H9 (cell line): ENCODE measurements at regions not wholly inside any gene's neighbourhood (a gene's known extent, or its start where the extent isn't known, plus 50 kb on each side); places are given as distances from the start of the nearest gene placed in this dataset.

Experiments used
- DNase-seq: peaks from one replicate; pipeline ENCODE4 v3.0.0-alpha.2; 2017
- H2AFZ ChIP-seq: one replicate; pipeline ENCODE4 v1.6.1; 2013; ENCODE audit warnings: mild to moderate bottlenecking, low read length, control low read depth, moderate library complexity
- H2AK5ac ChIP-seq: 2 replicates; pipeline ENCODE4 v1.6.1; 2013; ENCODE audit warnings: low read length, control low read depth, mixed read lengths; ENCODE audit not compliant: insufficient read length
- H2BK120ac ChIP-seq: one replicate; pipeline ENCODE4 v1.6.1; 2013; ENCODE audit warnings: low read depth, mild to moderate bottlenecking, low read length, control low read depth, inconsistent platforms; ENCODE audit not compliant: poor library complexity, severe bottlenecking
- H2BK12ac ChIP-seq: 2 replicates; pipeline ENCODE4 v1.6.1; 2013; ENCODE audit warnings: low read length, control low read depth, mixed read lengths, low read depth; ENCODE audit not compliant: insufficient read length
- H2BK15ac ChIP-seq: 2 replicates; pipeline ENCODE4 v1.6.1; 2013; ENCODE audit warnings: low read depth, low read length, control low read depth
- H2BK20ac ChIP-seq: one replicate; pipeline ENCODE4 v1.6.1; 2013; ENCODE audit warnings: low read depth, mild to moderate bottlenecking, low read length, control low read depth, inconsistent platforms; ENCODE audit not compliant: poor library complexity, severe bottlenecking
- H2BK5ac ChIP-seq: 2 replicates; pipeline ENCODE4 v1.6.1; 2013; ENCODE audit warnings: low read length, control low read depth, mixed read lengths; ENCODE audit not compliant: insufficient read length
- H3K14ac ChIP-seq: 2 replicates; pipeline ENCODE4 v1.6.1; 2013; ENCODE audit warnings: low read length, control low read depth; ENCODE audit not compliant: insufficient read depth
- H3K18ac ChIP-seq: 2 replicates; pipeline ENCODE4 v1.6.1; 2013; ENCODE audit warnings: low read depth, mild to moderate bottlenecking, mixed read lengths, low read length, control low read depth; ENCODE audit not compliant: insufficient read length
- H3K23ac ChIP-seq: 2 replicates; pipeline ENCODE4 v1.6.1; 2013; ENCODE audit warnings: low read length, control low read depth, mixed read lengths, low read depth; ENCODE audit not compliant: insufficient read length
- H3K23me2 ChIP-seq: 2 replicates; pipeline ENCODE4 v1.6.1; 2013; ENCODE audit warnings: low read depth, mild to moderate bottlenecking, mixed read lengths, low read length, control low read depth; ENCODE audit not compliant: insufficient read length, poor library complexity, severe bottlenecking
- H3K27ac ChIP-seq: 2 replicates; pipeline ENCODE4 v1.5.1; 2013; ENCODE audit warnings: low read length, control low read depth, mixed read lengths, low read depth; ENCODE audit not compliant: insufficient read length
- H3K27me3 ChIP-seq: 2 replicates; pipeline ENCODE4 v1.6.1; 2013; ENCODE audit warnings: low read length, control low read depth, inconsistent platforms; ENCODE audit not compliant: insufficient read depth
- H3K4ac ChIP-seq: 2 replicates; pipeline ENCODE4 v1.6.1; 2013; ENCODE audit warnings: low read depth, mild to moderate bottlenecking, control low read depth, inconsistent platforms, low read length, moderate library complexity
- H3K4me1 ChIP-seq: 2 replicates; pipeline ENCODE4 v1.6.1; 2013; ENCODE audit warnings: low read length, control low read depth, inconsistent platforms; ENCODE audit not compliant: insufficient read depth
- H3K4me2 ChIP-seq: 2 replicates; pipeline ENCODE4 v1.6.1; 2013; ENCODE audit warnings: low read length, control low read depth, mixed read lengths; ENCODE audit not compliant: insufficient read length, insufficient read depth
- H3K56ac ChIP-seq: 2 replicates; pipeline ENCODE4 v1.6.1; 2013; ENCODE audit warnings: low read depth, mild to moderate bottlenecking, mixed read lengths, low read length, control low read depth; ENCODE audit not compliant: insufficient read length
- H3K79me1 ChIP-seq: 2 replicates; pipeline ENCODE4 v1.6.1; 2013; ENCODE audit warnings: low read depth, mild to moderate bottlenecking, moderate library complexity, low read length, control low read depth, inconsistent platforms; ENCODE audit not compliant: insufficient read depth, poor library complexity, severe bottlenecking
- H3K79me2 ChIP-seq: 2 replicates; pipeline ENCODE4 v1.6.1; 2013; ENCODE audit warnings: low read length, control low read depth, inconsistent platforms; ENCODE audit not compliant: insufficient read depth
- H3K9ac ChIP-seq: 2 replicates; pipeline ENCODE4 v1.6.1; 2013; ENCODE audit warnings: low read length, control low read depth, mixed read lengths; ENCODE audit not compliant: insufficient read length; ENCODE audit errors: extremely low read depth
- H3K9me3 ChIP-seq: one replicate; pipeline ENCODE4 v1.6.1; 2013; ENCODE audit warnings: low read depth, low read length, inconsistent platforms; ENCODE audit not compliant: control insufficient read depth
- H3T11ph ChIP-seq: one replicate; pipeline ENCODE4 v1.6.1; 2013; ENCODE audit warnings: mild to moderate bottlenecking, low read length, control low read depth, inconsistent platforms
- H4K20me1 ChIP-seq: one replicate; pipeline ENCODE4 v1.6.1; 2013; ENCODE audit not compliant: control insufficient read depth, insufficient read length, insufficient read depth
- H4K5ac ChIP-seq: 2 replicates; pipeline ENCODE4 v1.6.1; 2013; ENCODE audit warnings: low read depth, mild to moderate bottlenecking, mixed read lengths, low read length, control low read depth; ENCODE audit not compliant: insufficient read length
- H4K8ac ChIP-seq: replicated peaks from 2 replicates; pipeline ENCODE4 v1.6.1; 2013; ENCODE audit warnings: low read length, control low read depth, mixed read lengths, low read depth; ENCODE audit not compliant: insufficient read length
- H4K91ac ChIP-seq: 2 replicates; pipeline ENCODE4 v1.6.1; 2013; ENCODE audit warnings: low read depth, mild to moderate bottlenecking, moderate library complexity, mixed read lengths, low read length, control low read depth; ENCODE audit not compliant: insufficient read length
- H3K27ac Mint-ChIP-seq, 3 experiments: 2 replicates in 2 of 3; 3 replicates in 1 of 3; pipeline ENCODE4 v1.8.0; 2020 to 2021; ENCODE audit warnings: mixed read lengths in 3 of 3, mild to moderate bottlenecking in 1 of 3, moderate library complexity in 1 of 3
- H3K27me3 Mint-ChIP-seq: 2 replicates; pipeline ENCODE4 v1.8.0; 2021; ENCODE audit warnings: low read depth, mild to moderate bottlenecking, moderate library complexity, mixed read lengths
- H3K36me3 Mint-ChIP-seq, 3 experiments: 2 replicates in 2 of 3; 3 replicates in 1 of 3; pipeline ENCODE4 v1.8.0; 2020 to 2021; ENCODE audit warnings: low read depth in 3 of 3, mixed read lengths in 3 of 3; ENCODE audit not compliant: insufficient read depth in 1 of 3
- H3K4me1 Mint-ChIP-seq, 2 experiments: 2 replicates each; pipeline ENCODE4 v1.8.0; 2020; ENCODE audit warnings: mixed read lengths in 2 of 2
- H3K4me3 Mint-ChIP-seq, 2 experiments: 2 replicates in 1 of 2; 3 replicates in 1 of 2; pipeline ENCODE4 v1.8.0; 2020 to 2021; ENCODE audit warnings: mild to moderate bottlenecking in 2 of 2, mixed read lengths in 2 of 2, moderate library complexity in 1 of 2
- H3K9me3 Mint-ChIP-seq, 2 experiments: 2 replicates in 1 of 2; 3 replicates in 1 of 2; pipeline ENCODE4 v1.8.0; 2020; ENCODE audit warnings: mild to moderate bottlenecking in 2 of 2, mixed read lengths in 2 of 2, moderate library complexity in 1 of 2
- CTCF ChIP-seq: fragments of 200-600 bp; sonication (generic); conservative IDR thresholded peaks from 3 replicates; pipeline ENCODE4 v1.8.0; 2021; ENCODE audit warnings: antibody characterized with exemption, mild to moderate bottlenecking
- WGBS: extraction: QIAGEN DNeasy Blood & Tissue Kit; methylation state at CpG from one replicate; pipeline ENCODE4 v1.1.7; 2013; ENCODE audit warnings: missing lambda C conversion rate, low lambda C conversion rate, mixed read lengths; ENCODE audit not compliant: insufficient read length; ENCODE audit errors: extremely low coverage; 5-methylcytosine and 5-hydroxymethylcytosine counted together

GRCh38 chr2:21912405-21912804 is 788.6 kb downstream of the TDRD15 start:
- no CpG with 5 or more reads among the region's 3 CpGs for WGBS
- H3K4me2 ChIP-seq = no peak overlapping the region

More at GRCh38 chr2:21912405-21912804, 788.6 kb downstream of the TDRD15 start:
- no peak overlapping the region for H4K5ac ChIP-seq
- Mint-ChIP-seq H3K36me3 (peaks cover 0 to 6% (median 4%) of the 10 kb centered on the region in 3 experiments; a peak in 1 of 7 replicates), H3K9me3 (peaks cover 0 to 5% of the 10 kb centered on the region in 2 experiments; a peak in 2 of 5 replicates), H3K4me1 (peaks cover 4 to 5% of the 10 kb centered on the region in 2 experiments; a peak in 3 of 4 replicates), H3K27me3 (no peaks in the 10 kb centered on the region), H3K27ac (no peak overlapping the region), H3K4me3 (no peak overlapping the region)
- H3K27ac ChIP-seq = no peak overlapping the region
- no peaks in the 10 kb centered on the region for H3K79me1 ChIP-seq
- H4K8ac ChIP-seq = no peak overlapping the region
- H2BK20ac ChIP-seq = no peak overlapping the region
- no peak overlapping the region for H3K9ac ChIP-seq
- H3K79me2 ChIP-seq = no peaks in the 10 kb centered on the region
- no peak overlapping the region for H2AK5ac ChIP-seq
- no peaks in the 10 kb centered on the region for H3K9me3 ChIP-seq
- no peak for DNase-seq
- no peak overlapping the region for H3K23ac ChIP-seq
- H3K56ac ChIP-seq = no peak overlapping the region
- TF ChIP-seq CTCF = no peak
- no peak overlapping the region for H2BK12ac ChIP-seq
- H2BK15ac ChIP-seq = no peak overlapping the region
- H3K4me1 ChIP-seq = no peaks in the 10 kb centered on the region
- no peak overlapping the region for H3K4ac ChIP-seq
- H2AFZ ChIP-seq = no peak overlapping the region
- no peaks in the 10 kb centered on the region for H3K27me3 ChIP-seq
- H3K14ac ChIP-seq = no peak overlapping the region
- H3K23me2 ChIP-seq = no peaks in the 10 kb centered on the region
- no peak overlapping the region for H4K91ac ChIP-seq
- no peak overlapping the region for H3K18ac ChIP-seq
- no peak overlapping the region for H2BK120ac ChIP-seq
- no peak overlapping the region for H3T11ph ChIP-seq
- no peaks in the 10 kb centered on the region for H4K20me1 ChIP-seq
- no peak overlapping the region for H2BK5ac ChIP-seq
